GM20000 (cell line): ENCODE measurements at regions not wholly inside any gene's neighbourhood (a gene's known extent, or its start where the extent isn't known, plus 50 kb on each side); places are given as distances from the start of the nearest gene placed in this dataset.

Source experiments
- DNase-seq: peaks from one replicate; pipeline ENCODE4 v3.0.0; 2012; ENCODE audit warnings: low spot score
- CTCF ChIP-seq: IDR thresholded peaks from 2 replicates; pipeline ENCODE4 v1.5.1; 2012; ENCODE audit warnings: mild to moderate bottlenecking, control low read depth; ENCODE audit errors: extremely low read depth, missing control alignments

GRCh38 chr5:153903321-153903720, 135.4 kb downstream of the FAM114A2 start:
- no peak for DNase-seq
- no peak for TF ChIP-seq CTCF

DNA sequence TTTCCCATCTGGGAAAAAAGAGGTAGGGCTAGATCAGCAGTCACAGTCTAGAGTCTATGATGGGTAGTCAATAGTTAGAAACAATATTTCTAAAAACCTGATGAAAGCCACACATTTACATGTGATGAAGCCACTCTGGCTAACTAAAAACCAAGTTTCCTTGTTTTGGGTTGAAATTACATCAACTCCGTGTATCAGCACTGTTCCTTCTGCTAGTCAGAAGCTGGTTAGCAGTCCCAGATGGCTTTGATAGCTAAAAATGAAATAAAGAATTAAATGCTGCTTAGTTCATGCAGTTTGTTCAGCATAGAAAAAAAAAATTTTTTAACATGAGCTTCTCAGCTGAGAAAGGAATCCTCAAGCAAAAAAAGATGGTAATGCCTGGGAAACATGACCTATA, 136.7 kb downstream of the FAM114A2 start:
- no peak for TF ChIP-seq CTCF
- DNase-seq, result no peak

- DNase-seq, result no peak
- TF ChIP-seq CTCF, result no peak
These were observed 137.3 kb downstream of the FAM114A2 start for GRCh38 chr5:153901449-153901848.

- no peak for TF ChIP-seq CTCF
- DNase-seq, result no peak
These were observed 137.9 kb downstream of the FAM114A2 start for GRCh38 chr5:153900703-153901395.

GRCh38 chr5:153899746-153900145, 139.0 kb downstream of the FAM114A2 start:
- DNase-seq, result no peak
- no peak for TF ChIP-seq CTCF

DNA sequence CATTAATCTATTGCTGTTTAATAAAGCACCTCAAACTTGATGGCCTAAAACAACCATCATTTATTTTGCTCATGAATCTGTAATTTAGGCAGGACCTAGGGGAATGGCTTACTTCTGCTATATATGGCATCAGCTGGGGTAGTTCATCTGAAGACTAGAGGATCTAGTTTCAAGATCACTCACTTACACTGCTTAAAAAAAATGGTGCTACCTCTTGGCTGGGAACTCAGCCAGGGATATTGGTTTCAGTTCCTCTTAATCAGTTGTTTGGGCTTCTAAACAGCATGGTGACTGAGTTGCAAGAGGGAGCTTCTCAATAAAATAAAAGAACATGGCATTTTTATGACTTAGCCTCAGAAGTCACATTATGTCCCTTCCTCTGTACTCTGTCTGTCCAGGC, 142.0 kb downstream of the FAM114A2 start:
- TF ChIP-seq CTCF, result no peak
- DNase-seq, result peak; percentile 37

DNA sequence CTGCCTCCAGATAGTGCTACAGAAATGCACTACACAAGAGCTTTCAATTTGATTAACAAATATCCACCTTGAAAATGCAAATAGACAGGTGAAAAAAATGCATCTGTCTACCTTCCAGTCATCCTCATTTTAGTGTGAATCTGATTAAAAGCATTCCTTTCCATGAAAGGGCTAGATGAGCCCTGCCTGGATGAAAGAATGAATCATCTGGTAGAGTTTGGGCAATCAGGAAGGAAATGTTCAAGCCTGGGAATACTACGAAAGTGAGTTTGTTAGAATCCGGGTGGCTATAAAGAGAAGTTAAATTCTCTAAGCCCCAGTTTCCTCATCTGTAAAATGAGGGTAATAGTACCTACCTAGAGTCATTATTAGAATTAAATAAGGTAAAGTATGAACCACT, 142.6 kb downstream of the FAM114A2 start:
- TF ChIP-seq CTCF, result no peak
- no peak for DNase-seq
